HEK293 (cell line): ENCODE measurements at regions not wholly inside any gene's neighbourhood (a gene's known extent, or its start where the extent isn't known, plus 50 kb on each side); places are given as distances from the start of the nearest gene placed in this dataset.

Experiments used
- CTCF ChIA-PET: fragments of 350-600 bp; formaldehyde crosslinking; extraction: SDS; loops from one replicate; lab custom pipeline; 2021; ENCODE audit warnings: antibody characterized with exemption; lab: Yijun Ruan, JAX
- POLR2A ChIA-PET: fragments of 300-600 bp; formaldehyde crosslinking; extraction: SDS; loops from one replicate; lab custom pipeline; 2020; ENCODE audit warnings: antibody characterized with exemption, inconsistent platforms; lab: Yijun Ruan, JAX
- H3K27ac ChIP-seq: fragments of 200-500 bp; sonication (Bioruptor generic); 2 replicates; pipeline ENCODE4 v1.5.1; 2014; ENCODE audit warnings: low read depth, low read length, control low read depth, inconsistent platforms; ENCODE audit errors: extremely low read depth
- H3K36me3 ChIP-seq, 2 experiments: fragments of 200-500 bp in 1 of 2; sonication (Bioruptor generic) in 1 of 2; 1 replicate in 1 of 2; 2 replicates in 1 of 2; pipeline ENCODE4 v1.5.1; 2014 to 2017; ENCODE audit warnings: inconsistent platforms in 2 of 2, low read length in 2 of 2; ENCODE audit not compliant: control insufficient read depth in 2 of 2, insufficient read depth in 1 of 2
- H3K4me1 ChIP-seq: fragments of 200-500 bp; sonication (Bioruptor generic); 2 replicates; pipeline ENCODE4 v1.5.1; 2014; ENCODE audit warnings: mild to moderate bottlenecking, low read length, inconsistent platforms; ENCODE audit not compliant: control insufficient read depth, insufficient read depth
- H3K4me3 ChIP-seq: 2 replicates; pipeline ENCODE4 v1.5.1; 2011; ENCODE audit warnings: low read depth, mild to moderate bottlenecking, control low read depth, low read length, moderate library complexity
- H3K9me3 ChIP-seq: fragments of 200-500 bp; sonication (Bioruptor generic); 2 replicates; pipeline ENCODE4 v1.5.1; 2014; ENCODE audit warnings: low read depth, low read length, inconsistent platforms; ENCODE audit not compliant: control insufficient read depth, insufficient read depth
- SP2 ChIP-seq: fragments of 450-650 bp; formaldehyde crosslinking; IDR thresholded peaks from 2 replicates; pipeline ENCODE4 v1.5.1; 2016; ENCODE audit warnings: missing biosample characterization, missing genetic modification characterization
- SP3 ChIP-seq: fragments of 450-650 bp; formaldehyde crosslinking; IDR thresholded peaks from 2 replicates; pipeline ENCODE4 v1.5.1; 2016; ENCODE audit warnings: missing biosample characterization, missing genetic modification characterization
- SP7 ChIP-seq: fragments of 450-650 bp; formaldehyde crosslinking; IDR thresholded peaks from 2 replicates; pipeline ENCODE4 v1.5.1; 2016; ENCODE audit warnings: missing biosample characterization, missing genetic modification characterization
- YY1 ChIP-seq: fragments of 450-650 bp; formaldehyde crosslinking; IDR thresholded peaks from 2 replicates; pipeline ENCODE4 v1.5.1; 2018; ENCODE audit warnings: missing biosample characterization, missing genetic modification characterization
- ZBTB11 ChIP-seq: fragments of 450-650 bp; formaldehyde crosslinking; conservative IDR thresholded peaks from 2 replicates; pipeline ENCODE4 v1.5.1; 2016; ENCODE audit warnings: low read depth, missing biosample characterization, missing genetic modification characterization
- ZBTB48 ChIP-seq: fragments of 450-650 bp; formaldehyde crosslinking; IDR thresholded peaks from 2 replicates; pipeline ENCODE4 v1.5.1; 2016; ENCODE audit warnings: missing biosample characterization, missing genetic modification characterization
- ZNF133 ChIP-seq: fragments of 450-650 bp; formaldehyde crosslinking; IDR thresholded peaks from 2 replicates; pipeline ENCODE4 v1.5.1; 2016; ENCODE audit warnings: missing biosample characterization, missing genetic modification characterization
- ZNF174 ChIP-seq: fragments of 450-650 bp; formaldehyde crosslinking; IDR thresholded peaks from 2 replicates; pipeline ENCODE4 v1.5.0; 2017; ENCODE audit warnings: missing biosample characterization, mild to moderate bottlenecking, missing genetic modification characterization
- ZNF239 ChIP-seq: fragments of 450-650 bp; formaldehyde crosslinking; IDR thresholded peaks from 2 replicates; pipeline ENCODE4 v1.5.1; 2016; ENCODE audit warnings: missing biosample characterization, missing genetic modification characterization
- ZNF266 ChIP-seq: fragments of 450-650 bp; formaldehyde crosslinking; IDR thresholded peaks from 2 replicates; pipeline ENCODE4 v1.5.1; 2016; ENCODE audit warnings: missing biosample characterization, missing genetic modification characterization, low read depth
- ZNF302 ChIP-seq: fragments of 450-650 bp; formaldehyde crosslinking; IDR thresholded peaks from 2 replicates; pipeline ENCODE4 v1.5.1; 2016; ENCODE audit warnings: missing biosample characterization, missing genetic modification characterization, low read depth
- ZNF362 ChIP-seq: fragments of 450-650 bp; formaldehyde crosslinking; IDR thresholded peaks from 2 replicates; pipeline ENCODE4 v1.5.1; 2016; ENCODE audit warnings: missing biosample characterization, missing genetic modification characterization
- ZNF366 ChIP-seq: fragments of 450-650 bp; formaldehyde crosslinking; conservative IDR thresholded peaks from 2 replicates; pipeline ENCODE4 v1.5.1; 2016; ENCODE audit warnings: missing biosample characterization, missing genetic modification characterization
- ZNF510 ChIP-seq: fragments of 450-650 bp; formaldehyde crosslinking; IDR thresholded peaks from 2 replicates; pipeline ENCODE4 v1.5.1; 2018; ENCODE audit warnings: mild to moderate bottlenecking, missing genetic modification characterization, missing biosample characterization; ENCODE audit not compliant: insufficient replicate concordance
- ZNF624 ChIP-seq: fragments of 450-650 bp; formaldehyde crosslinking; IDR thresholded peaks from 2 replicates; pipeline ENCODE4 v1.5.1; 2017; ENCODE audit warnings: missing biosample characterization, missing genetic modification characterization
- ZNF626 ChIP-seq: fragments of 450-650 bp; sonication (Bioruptor Pico); formaldehyde crosslinking; IDR thresholded peaks from 2 replicates; pipeline ENCODE4 v1.5.1; 2018; ENCODE audit warnings: missing biosample characterization, missing genetic modification characterization, inconsistent platforms
- ZNF704 ChIP-seq: fragments of 450-650 bp; formaldehyde crosslinking; IDR thresholded peaks from 2 replicates; pipeline ENCODE4 v1.5.1; 2016; ENCODE audit warnings: missing biosample characterization, missing genetic modification characterization
- ZNF768 ChIP-seq: fragments of 450-650 bp; formaldehyde crosslinking; IDR thresholded peaks from 2 replicates; pipeline ENCODE4 v1.5.1; 2018; ENCODE audit warnings: missing biosample characterization, mild to moderate bottlenecking, missing genetic modification characterization
- ZNF777 ChIP-seq: fragments of 450-650 bp; formaldehyde crosslinking; IDR thresholded peaks from 2 replicates; pipeline ENCODE4 v1.5.1; 2017; ENCODE audit warnings: missing biosample characterization, missing genetic modification characterization, borderline replicate concordance

GRCh38 chr7:125363873-125364272, 434.2 kb upstream of the POT1 start (continued):
- no peak for TF ChIP-seq ZNF362 (tag by site-specific recombination)
- no peak for TF ChIP-seq ZBTB11 (tag by site-specific recombination)
- no peak for TF ChIP-seq ZNF302 (tag by site-specific recombination)
- no peak for TF ChIP-seq SP2 (tag by site-specific recombination)
- TF ChIP-seq, all 188 proteins: peak for 0

- Histone ChIP-seq H3K4me1 (no peaks in the 10 kb centered on the region), H3K9me3 (no peaks in the 10 kb centered on the region), H3K4me3 (no peak overlapping the region), H3K36me3 (no peaks in the 10 kb centered on the region), H3K27ac (no peak overlapping the region)
- ChIA-PET POLR2A (no interaction called here), CTCF (no interaction called here)
- no peak for TF ChIP-seq ZNF510 (tag by site-specific recombination)
- TF ChIP-seq ZNF174 (tag by site-specific recombination) = no peak
- no peak for TF ChIP-seq ZNF777 (tag by site-specific recombination)
- no peak for TF ChIP-seq ZNF624 (tag by site-specific recombination)
- no peak for TF ChIP-seq SP7 (tag by site-specific recombination)
- TF ChIP-seq ZBTB48 = no peak
- no peak for TF ChIP-seq ZNF302 (tag by site-specific recombination)
- no peak for TF ChIP-seq ZNF768 (tag by site-specific recombination)
- no peak for TF ChIP-seq SP3 (tag by site-specific recombination)
- no peak for TF ChIP-seq YY1 (tag by site-specific recombination)
- no peak for TF ChIP-seq ZNF133 (tag by site-specific recombination)
- TF ChIP-seq ZNF239 (tag by site-specific recombination) = no peak
- no peak for TF ChIP-seq ZNF366 (tag by site-specific recombination)
- TF ChIP-seq ZNF704 (tag by site-specific recombination) = no peak
- no peak for TF ChIP-seq ZNF626 (tag by site-specific recombination)
- TF ChIP-seq ZNF266 (tag by site-specific recombination) = no peak
- TF ChIP-seq, all 188 proteins: peak for 0
Measured at GRCh38 chr7:125358551-125359167, 429.0 kb upstream of the POT1 start.
